Mesothelial cell of epicardium (in vitro differentiated cells): ENCODE measurements at regions not wholly inside any gene's neighbourhood (a gene's known extent, or its start where the extent isn't known, plus 50 kb on each side); places are given as distances from the start of the nearest gene placed in this dataset.

Experiments
- DNase-seq, 2 experiments: peaks; one replicate each; pipeline ENCODE4 v3.0.0; 2021; ENCODE audit warnings: low spot score in 2 of 2; ENCODE audit not compliant: unreplicated experiment in 2 of 2
- H3K27ac Mint-ChIP-seq: 2 replicates; pipeline ENCODE4 v1.8.0; 2021; ENCODE audit warnings: mixed read lengths
- H3K27me3 Mint-ChIP-seq: 2 replicates; pipeline ENCODE4 v1.8.0; 2021; ENCODE audit warnings: low read depth, mixed read lengths
- H3K36me3 Mint-ChIP-seq: 2 replicates; pipeline ENCODE4 v1.8.0; 2021; ENCODE audit warnings: mixed read lengths
- H3K4me1 Mint-ChIP-seq: 2 replicates; pipeline ENCODE4 v1.8.0; 2021; ENCODE audit warnings: mixed read lengths
- H3K4me3 Mint-ChIP-seq: 2 replicates; pipeline ENCODE4 v1.8.0; 2021; ENCODE audit warnings: mild to moderate bottlenecking, moderate library complexity, mixed read lengths
- H3K9me3 Mint-ChIP-seq: 2 replicates; pipeline ENCODE4 v1.8.0; 2021; ENCODE audit warnings: mixed read lengths
- CTCF ChIP-seq: fragments of 200-600 bp; sonication (generic); IDR thresholded peaks from one replicate; pipeline ENCODE4 v1.5.0; 2021; ENCODE audit warnings: antibody characterized with exemption; ENCODE audit not compliant: unreplicated experiment

GRCh38 chr4:187171706-187172339, 448.2 kb upstream of the FAT1 start:
- Mint-ChIP-seq H3K36me3 (no peaks in the 10 kb centered on the region), H3K4me1 (peaks cover 9% of the 10 kb centered on the region), H3K27ac (no peak overlapping the region), H3K4me3 (no peak overlapping the region), H3K9me3 (peaks cover 10% of the 10 kb centered on the region), H3K27me3 (no peaks in the 10 kb centered on the region)
- no peak for DNase-seq
- no peak for TF ChIP-seq CTCF

GRCh38 chr4:187172340-187172761, 448.7 kb upstream of the FAT1 start:
- no peak for DNase-seq
- TF ChIP-seq CTCF, result no peak
- Mint-ChIP-seq H3K9me3 (peaks cover 10% of the 10 kb centered on the region), H3K27ac (no peak overlapping the region), H3K4me1 (peaks cover 9% of the 10 kb centered on the region), H3K27me3 (no peaks in the 10 kb centered on the region), H3K4me3 (no peak overlapping the region), H3K36me3 (no peaks in the 10 kb centered on the region)

GRCh38 chr4:187174749-187175148, 451.1 kb upstream of the FAT1 start:
- Mint-ChIP-seq H3K9me3 (peaks cover 10% of the 10 kb centered on the region), H3K4me1 (peaks cover 23% of the 10 kb centered on the region), H3K27ac (no peak overlapping the region), H3K27me3 (no peaks in the 10 kb centered on the region), H3K36me3 (no peaks in the 10 kb centered on the region), H3K4me3 (no peak overlapping the region)
- TF ChIP-seq CTCF, result no peak
- DNase-seq, result no peak

- Mint-ChIP-seq H3K4me1 (peaks cover 27% of the 10 kb centered on the region), H3K4me3 (no peak overlapping the region), H3K36me3 (no peaks in the 10 kb centered on the region), H3K9me3 (peaks cover 10% of the 10 kb centered on the region), H3K27me3 (no peaks in the 10 kb centered on the region), H3K27ac (no peak overlapping the region)
- DNase-seq, result no peak
- no peak for TF ChIP-seq CTCF
Observed at GRCh38 chr4:187175197-187175596, 451.5 kb upstream of the FAT1 start.

GRCh38 chr4:187176261-187176910, 452.7 kb upstream of the FAT1 start:
- H3K27me3 Mint-ChIP-seq, result no peaks in the 10 kb centered on the region
- H3K9me3 Mint-ChIP-seq, result peaks cover 10% of the 10 kb centered on the region
- H3K4me3 Mint-ChIP-seq, result no peak overlapping the region
- H3K4me1 Mint-ChIP-seq, result peaks cover 37% of the 10 kb centered on the region
- no peak overlapping the region for H3K27ac Mint-ChIP-seq
- no peak for DNase-seq
- TF ChIP-seq CTCF, result no peak
- H3K36me3 Mint-ChIP-seq, result no peaks in the 10 kb centered on the region
